ENCODE measurements at regions not wholly inside any gene's neighbourhood (a gene's known extent, or its start where the extent isn't known, plus 50 kb on each side); places are given as distances from the start of the nearest gene placed in this dataset.

DNA sequence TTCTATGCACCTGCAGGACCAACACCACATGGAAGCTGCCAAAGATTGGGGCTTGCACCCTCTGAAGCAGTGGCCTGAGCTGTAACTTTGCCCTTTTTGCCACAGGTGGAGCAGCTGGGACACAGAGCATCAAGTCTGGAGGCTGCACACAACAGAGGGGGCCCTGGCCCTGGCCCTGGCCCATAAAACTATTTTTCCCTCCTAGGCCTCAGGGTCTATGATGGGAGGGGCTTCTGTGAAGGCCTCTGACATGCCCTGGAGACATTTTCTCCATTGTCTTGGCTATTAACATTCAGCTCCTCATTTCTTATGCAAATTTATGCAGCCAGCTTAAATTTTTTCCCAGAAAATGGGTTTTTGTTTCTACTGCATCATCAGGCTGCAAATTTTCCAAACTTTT is 335.5 kb downstream of the ARPP21 start:
- intact Hi-C loops (cut with DNase I; ENCODE audit: low total_unique reads), result no loop called here
- no peak overlapping the region for H3K27ac ChIP-seq
- H3K36me3 ChIP-seq, result no peaks in the 10 kb centered on the region
- no peaks in the 10 kb centered on the region for H3K4me1 ChIP-seq
- no peak overlapping the region for H3K4me3 ChIP-seq
- no peak for DNase-seq (ENCODE audit: low spot score in 2 of 2)
- no peak for TF ChIP-seq POLR2AphosphoS5 (IDR thresholded peaks at IDR 0.05)
- no peak for TF ChIP-seq POLR2A (IDR thresholded peaks at IDR 0.05)
- TF ChIP-seq, protein P1, sequence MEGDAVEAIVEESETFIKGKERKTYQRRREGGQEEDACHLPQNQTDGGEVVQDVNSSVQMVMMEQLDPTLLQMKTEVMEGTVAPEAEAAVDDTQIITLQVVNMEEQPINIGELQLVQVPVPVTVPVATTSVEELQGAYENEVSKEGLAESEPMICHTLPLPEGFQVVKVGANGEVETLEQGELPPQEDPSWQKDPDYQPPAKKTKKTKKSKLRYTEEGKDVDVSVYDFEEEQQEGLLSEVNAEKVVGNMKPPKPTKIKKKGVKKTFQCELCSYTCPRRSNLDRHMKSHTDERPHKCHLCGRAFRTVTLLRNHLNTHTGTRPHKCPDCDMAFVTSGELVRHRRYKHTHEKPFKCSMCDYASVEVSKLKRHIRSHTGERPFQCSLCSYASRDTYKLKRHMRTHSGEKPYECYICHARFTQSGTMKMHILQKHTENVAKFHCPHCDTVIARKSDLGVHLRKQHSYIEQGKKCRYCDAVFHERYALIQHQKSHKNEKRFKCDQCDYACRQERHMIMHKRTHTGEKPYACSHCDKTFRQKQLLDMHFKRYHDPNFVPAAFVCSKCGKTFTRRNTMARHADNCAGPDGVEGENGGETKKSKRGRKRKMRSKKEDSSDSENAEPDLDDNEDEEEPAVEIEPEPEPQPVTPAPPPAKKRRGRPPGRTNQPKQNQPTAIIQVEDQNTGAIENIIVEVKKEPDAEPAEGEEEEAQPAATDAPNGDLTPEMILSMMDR (IDR thresholded peaks at IDR 0.05), result no peak
- no peaks in the 10 kb centered on the region for H3K27me3 ChIP-seq
- H3K9me3 ChIP-seq, result no peaks in the 10 kb centered on the region

DNA sequence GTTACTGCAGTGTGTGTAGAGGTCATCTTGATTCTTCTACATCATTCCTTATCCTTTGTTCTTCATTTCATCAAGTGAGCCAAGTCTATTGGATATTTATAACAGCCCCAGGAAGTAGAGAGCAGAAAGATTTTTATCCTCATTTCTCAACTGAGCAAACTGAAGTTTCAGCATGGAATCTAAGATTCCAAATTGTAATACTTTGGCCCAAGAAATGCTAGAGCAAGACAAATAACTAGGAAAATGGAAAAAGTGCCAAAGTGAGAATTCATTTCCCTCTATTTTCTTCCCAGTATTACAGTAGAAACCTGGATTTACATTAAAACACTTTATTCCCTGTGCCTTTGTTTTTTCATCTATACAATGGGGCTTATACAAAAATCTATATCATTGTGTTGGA is 346.8 kb downstream of the ARPP21 start:
- intact Hi-C loops (cut with DNase I; ENCODE audit: low total_unique reads), result no loop called here
- Histone ChIP-seq H3K4me3 (no peak overlapping the region), H3K36me3 (no peaks in the 10 kb centered on the region), H3K27me3 (no peaks in the 10 kb centered on the region), H3K9me3 (no peaks in the 10 kb centered on the region), H3K4me1 (no peaks in the 10 kb centered on the region), H3K27ac (no peak overlapping the region)
- TF ChIP-seq, protein P1 (IDR thresholded peaks at IDR 0.05), result no peak
- TF ChIP-seq POLR2A (IDR thresholded peaks at IDR 0.05) (no peak), POLR2AphosphoS5 (IDR thresholded peaks at IDR 0.05) (no peak)
- DNase-seq (ENCODE audit: low spot score in 2 of 2), result no peak

DNA sequence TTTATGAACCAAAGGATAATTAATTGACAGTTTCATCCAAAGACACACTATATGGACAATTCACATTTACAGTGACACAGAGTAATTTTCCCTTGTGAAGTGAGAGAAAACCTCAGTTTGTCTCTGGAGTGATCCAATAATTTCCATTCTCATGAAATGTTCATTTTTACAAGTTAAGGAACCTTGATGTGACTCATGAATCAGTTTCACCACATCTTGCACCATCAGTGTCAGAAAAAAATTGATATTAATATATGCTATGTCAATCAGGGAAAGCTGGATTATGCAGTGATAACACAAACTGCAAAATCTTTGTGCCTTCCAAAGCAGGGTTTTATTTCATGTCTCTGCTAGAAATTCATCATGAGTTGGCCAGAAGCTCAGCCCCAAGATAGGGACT is 348.1 kb downstream of the ARPP21 start:
- intact Hi-C loops (cut with DNase I; ENCODE audit: low total_unique reads), result no loop called here

DNA sequence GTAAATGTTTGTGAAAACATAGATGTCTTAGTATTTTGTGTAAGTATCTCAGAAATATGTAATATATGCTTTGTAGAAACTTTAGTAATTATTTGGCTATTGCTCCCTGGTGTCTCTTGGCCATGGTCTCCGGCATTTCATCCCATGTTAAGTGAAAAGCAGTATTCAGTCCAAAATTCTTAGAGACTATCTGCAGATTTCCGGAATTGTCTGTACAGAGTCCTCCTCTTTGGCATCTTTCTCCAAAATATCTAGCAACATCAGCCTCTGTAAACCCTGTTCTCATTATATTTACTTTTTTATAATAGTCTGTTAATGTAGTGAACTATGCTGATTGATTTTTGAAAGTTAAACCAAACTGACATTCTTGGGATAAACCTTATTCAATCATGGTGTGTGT is 352.7 kb downstream of the ARPP21 start:
- TF ChIP-seq POLR2A (IDR thresholded peaks at IDR 0.05) (no peak), POLR2AphosphoS5 (IDR thresholded peaks at IDR 0.05) (no peak)
- TF ChIP-seq, protein P1 (IDR thresholded peaks at IDR 0.05), result no peak
- no peak overlapping the region for H3K27ac ChIP-seq
- intact Hi-C loops (cut with DNase I; ENCODE audit: low total_unique reads), result no loop called here
- peaks cover 0 to 12% of the 10 kb centered on the region in 2 donors for H3K9me3 ChIP-seq
- H3K4me1 ChIP-seq, result no peaks in the 10 kb centered on the region
- no peak overlapping the region for H3K4me3 ChIP-seq
- no peaks in the 10 kb centered on the region for H3K36me3 ChIP-seq
- H3K27me3 ChIP-seq, result no peaks in the 10 kb centered on the region
- no peak for DNase-seq (ENCODE audit: low spot score in 2 of 2)

More for the DNA sequence above, 348.1 kb downstream of the ARPP21 start:
- Histone ChIP-seq H3K27ac (no peak overlapping the region), H3K4me3 (no peak overlapping the region), H3K27me3 (no peaks in the 10 kb centered on the region), H3K9me3 (no peaks in the 10 kb centered on the region), H3K36me3 (no peaks in the 10 kb centered on the region), H3K4me1 (no peaks in the 10 kb centered on the region)
- TF ChIP-seq POLR2AphosphoS5 (IDR thresholded peaks at IDR 0.05), result no peak
- TF ChIP-seq, protein P1 (IDR thresholded peaks at IDR 0.05), result no peak
- TF ChIP-seq POLR2A (IDR thresholded peaks at IDR 0.05), result no peak
- no peak for DNase-seq (ENCODE audit: low spot score in 2 of 2)

DNA sequence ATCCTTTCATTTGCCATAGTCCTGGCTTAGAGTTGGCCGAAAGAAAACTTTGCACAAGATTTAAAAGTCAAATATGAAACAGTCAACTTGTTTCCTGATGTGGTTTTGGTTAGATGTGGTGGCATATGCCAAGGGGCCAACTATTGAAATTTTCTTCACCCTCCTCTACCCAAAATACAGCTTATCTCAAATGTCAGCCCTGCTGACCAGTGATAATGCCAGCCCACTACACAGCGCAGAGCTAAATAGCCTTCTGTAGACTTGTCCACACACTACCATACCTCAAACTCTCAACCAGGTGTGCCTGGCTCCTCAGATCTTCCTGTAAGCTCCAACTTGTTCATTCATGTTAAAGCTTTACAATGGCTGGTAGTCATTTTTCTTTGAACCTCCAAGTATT is 368.5 kb upstream of the STAC start:
- intact Hi-C loops (cut with DNase I; ENCODE audit: low total_unique reads), result no loop called here
- H3K27me3 ChIP-seq, result no peaks in the 10 kb centered on the region
- H3K4me1 ChIP-seq, result no peaks in the 10 kb centered on the region
- DNase-seq (ENCODE audit: low spot score in 2 of 2), result no peak
- no peak overlapping the region for H3K27ac ChIP-seq
- TF ChIP-seq POLR2AphosphoS5 (IDR thresholded peaks at IDR 0.05) (no peak), POLR2A (IDR thresholded peaks at IDR 0.05) (no peak)
- TF ChIP-seq, protein P1 (IDR thresholded peaks at IDR 0.05), result no peak
- H3K36me3 ChIP-seq, result no peaks in the 10 kb centered on the region
- no peak overlapping the region for H3K4me3 ChIP-seq
- H3K9me3 ChIP-seq, result peaks cover 8 to 9% of the 10 kb centered on the region in 2 donors
